ENCODE measurements at regions not wholly inside any gene's neighbourhood (a gene's known extent, or its start where the extent isn't known, plus 50 kb on each side); places are given as distances from the start of the nearest gene placed in this dataset.

DNA sequence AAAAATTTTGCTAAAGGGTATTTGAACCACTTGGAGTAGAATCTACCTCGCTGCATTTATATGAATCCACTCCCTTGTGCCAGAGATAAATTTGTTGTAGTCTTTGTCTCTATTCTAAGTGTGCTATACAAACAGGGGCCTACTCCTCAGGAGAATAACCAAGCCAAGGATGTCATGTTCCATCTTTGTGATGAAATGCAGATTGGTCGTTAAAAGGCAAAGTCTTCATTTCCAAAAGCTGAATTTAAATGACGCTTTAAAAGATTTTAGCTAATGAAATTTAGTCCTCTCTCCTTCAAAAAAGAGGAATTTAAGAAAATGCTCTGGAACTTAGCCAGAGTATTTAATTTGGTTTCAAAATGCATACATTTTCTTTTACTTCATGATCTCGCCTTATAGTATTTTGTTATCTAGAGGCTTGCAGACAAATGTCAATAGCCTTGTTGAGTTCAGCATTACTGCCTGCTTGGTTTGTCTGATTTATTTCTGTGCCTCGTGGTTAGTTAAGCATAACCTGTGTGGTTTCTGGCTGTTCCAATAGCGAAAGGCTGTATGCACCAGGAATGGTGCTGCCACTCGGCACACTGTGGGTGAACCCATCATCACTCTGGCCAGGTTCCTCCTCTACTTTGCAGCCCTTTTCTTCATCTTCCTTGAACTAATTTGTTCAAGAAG lies 417.6 kb downstream of the ZNF521 start:
- TF ChIP-seq, protein P1, sequence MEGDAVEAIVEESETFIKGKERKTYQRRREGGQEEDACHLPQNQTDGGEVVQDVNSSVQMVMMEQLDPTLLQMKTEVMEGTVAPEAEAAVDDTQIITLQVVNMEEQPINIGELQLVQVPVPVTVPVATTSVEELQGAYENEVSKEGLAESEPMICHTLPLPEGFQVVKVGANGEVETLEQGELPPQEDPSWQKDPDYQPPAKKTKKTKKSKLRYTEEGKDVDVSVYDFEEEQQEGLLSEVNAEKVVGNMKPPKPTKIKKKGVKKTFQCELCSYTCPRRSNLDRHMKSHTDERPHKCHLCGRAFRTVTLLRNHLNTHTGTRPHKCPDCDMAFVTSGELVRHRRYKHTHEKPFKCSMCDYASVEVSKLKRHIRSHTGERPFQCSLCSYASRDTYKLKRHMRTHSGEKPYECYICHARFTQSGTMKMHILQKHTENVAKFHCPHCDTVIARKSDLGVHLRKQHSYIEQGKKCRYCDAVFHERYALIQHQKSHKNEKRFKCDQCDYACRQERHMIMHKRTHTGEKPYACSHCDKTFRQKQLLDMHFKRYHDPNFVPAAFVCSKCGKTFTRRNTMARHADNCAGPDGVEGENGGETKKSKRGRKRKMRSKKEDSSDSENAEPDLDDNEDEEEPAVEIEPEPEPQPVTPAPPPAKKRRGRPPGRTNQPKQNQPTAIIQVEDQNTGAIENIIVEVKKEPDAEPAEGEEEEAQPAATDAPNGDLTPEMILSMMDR (conservative IDR thresholded peaks at IDR 0.05; ENCODE audit: low read length): no peak
- no peak for TF ChIP-seq EZH2phosphoT487 (IDR thresholded peaks at IDR 0.05; ENCODE audit: borderline replicate concordance, low read depth, low read length)

Measured in OCI-LY7 (cell line).